HEK293T (cell line): ENCODE measurements at regions not wholly inside any gene's neighbourhood (a gene's known extent, or its start where the extent isn't known, plus 50 kb on each side); places are given as distances from the start of the nearest gene placed in this dataset.

Experiments
- CTCF ChIA-PET: fragments of 350-600 bp; formaldehyde crosslinking; extraction: SDS; loops from one replicate; lab custom pipeline; 2021; ENCODE audit warnings: antibody characterized with exemption, inconsistent platforms; lab: Yijun Ruan, JAX
- POLR2A ChIA-PET: fragments of 350-600 bp; formaldehyde crosslinking; extraction: SDS; loops from one replicate; lab custom pipeline; 2020; ENCODE audit warnings: antibody characterized with exemption, inconsistent platforms; lab: Yijun Ruan, JAX
- DNase-seq: peaks from one replicate; pipeline ENCODE4 v3.0.0; 2012; ENCODE audit warnings: mixed read lengths; ENCODE audit errors: extremely low spot score
- ARNT ChIP-seq: fragments of 450-650 bp; IDR thresholded peaks from 2 replicates; pipeline ENCODE4 v1.6.1; 2017; ENCODE audit warnings: mild to moderate bottlenecking
- BHLHE40 ChIP-seq: fragments of 450-650 bp; IDR thresholded peaks from 2 replicates; pipeline ENCODE4 v1.6.1; 2016; ENCODE audit warnings: mild to moderate bottlenecking, moderate library complexity, borderline replicate concordance
- CTBP1 ChIP-seq: fragments of 450-650 bp; IDR thresholded peaks from 2 replicates; pipeline ENCODE4 v1.6.1; 2016; ENCODE audit warnings: borderline replicate concordance
- ELF4 ChIP-seq: fragments of 450-650 bp; IDR thresholded peaks from 2 replicates; pipeline ENCODE4 v1.6.1; 2017; ENCODE audit warnings: antibody characterized with exemption
- FOXA1 ChIP-seq: fragments of 450-650 bp; IDR thresholded peaks from 2 replicates; pipeline ENCODE4 v1.6.1; 2016; ENCODE audit warnings: mild to moderate bottlenecking
- FOXK2 ChIP-seq: fragments of 450-650 bp; IDR thresholded peaks from 2 replicates; pipeline ENCODE4 v1.6.1; 2016; ENCODE audit warnings: mild to moderate bottlenecking
- FOXM1 ChIP-seq: fragments of 450-650 bp; IDR thresholded peaks from 2 replicates; pipeline ENCODE4 v1.6.1; 2017; ENCODE audit warnings: mild to moderate bottlenecking, borderline replicate concordance
- HDGF ChIP-seq: fragments of 450-650 bp; IDR thresholded peaks from 2 replicates; pipeline ENCODE4 v1.6.1; 2017; ENCODE audit warnings: antibody characterized with exemption, borderline replicate concordance
- L3MBTL2 ChIP-seq: fragments of 450-650 bp; conservative IDR thresholded peaks from 2 replicates; pipeline ENCODE4 v1.6.1; 2016; ENCODE audit warnings: mild to moderate bottlenecking
- LEF1 ChIP-seq: fragments of 450-650 bp; IDR thresholded peaks from 2 replicates; pipeline ENCODE4 v1.6.1; 2017; ENCODE audit warnings: mild to moderate bottlenecking, borderline replicate concordance
- NFRKB ChIP-seq: fragments of 450-650 bp; IDR thresholded peaks from 2 replicates; pipeline ENCODE4 v1.6.1; 2016; ENCODE audit warnings: mild to moderate bottlenecking, moderate library complexity
- SP1 ChIP-seq: fragments of 450-650 bp; IDR thresholded peaks from 2 replicates; pipeline ENCODE4 v1.6.1; 2017
- SUZ12 ChIP-seq: fragments of 450-650 bp; IDR thresholded peaks from 2 replicates; pipeline ENCODE4 v1.6.1; 2016; ENCODE audit warnings: mild to moderate bottlenecking
- TARDBP ChIP-seq: fragments of 450-650 bp; IDR thresholded peaks from 2 replicates; pipeline ENCODE4 v1.6.1; 2016
- ZNF384 ChIP-seq: fragments of 450-650 bp; IDR thresholded peaks from 2 replicates; pipeline ENCODE4 v1.6.1; 2016
- TF ChIP-seq, protein P1 (sequence below): fragments of 450-650 bp; IDR thresholded peaks from 2 replicates; pipeline ENCODE4 v1.6.1; 2016

DNA sequence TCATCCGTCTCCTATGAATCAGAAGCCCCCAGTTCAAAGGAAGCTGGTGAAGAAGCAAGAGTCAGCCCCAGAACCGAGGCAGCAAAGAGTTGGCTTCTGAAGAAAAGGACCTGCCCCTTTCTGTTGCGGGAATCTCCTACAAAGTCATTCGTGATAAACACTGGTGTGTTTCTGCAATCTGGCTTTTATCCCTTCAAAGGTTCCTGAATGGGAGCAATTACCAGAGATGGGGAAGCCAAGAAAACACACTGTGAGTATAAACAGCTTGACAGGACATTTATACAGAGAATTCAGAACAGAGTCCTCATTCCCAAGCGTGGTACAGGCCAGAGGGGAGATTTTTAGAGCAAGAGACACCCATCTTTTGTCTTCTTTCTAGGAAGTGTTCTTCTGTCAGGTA lies 226.8 kb upstream of the LNX1 start:
- CTCF ChIA-PET = interaction anchor here (2.2 kb wide), 1 partner anchor 13 kb away, joined by 4 read pairs; no protein-coding TSS in a partner anchor
- TF ChIP-seq BHLHE40 (no peak), ZNF384 (no peak), NFRKB (no peak), FOXA1 (no peak), CTBP1 (no peak), L3MBTL2 (no peak), SUZ12 (no peak), TARDBP (no peak)
- no peak for DNase-seq
- POLR2A ChIA-PET = no interaction called here

DNA sequence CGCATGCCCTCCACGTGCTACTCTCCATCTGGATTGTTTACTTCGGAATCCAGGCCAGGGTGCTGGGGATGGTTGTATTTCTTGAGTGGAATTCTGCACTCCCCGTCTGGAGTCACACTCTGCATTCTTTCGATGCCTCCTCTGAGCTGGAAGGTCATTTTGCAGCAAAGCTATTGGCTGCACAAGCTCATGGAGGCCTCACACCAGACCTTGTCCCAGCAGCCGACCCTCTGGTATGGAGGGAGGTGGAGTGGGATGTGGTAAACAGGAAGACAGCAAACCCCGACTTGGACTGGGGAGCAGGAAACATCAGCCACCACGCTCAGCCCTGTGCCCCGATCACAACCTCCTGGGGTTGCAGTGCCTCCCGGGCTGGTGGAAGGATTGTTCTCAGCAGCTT lies 225.3 kb upstream of the LNX1 start:
- ChIA-PET CTCF (interaction anchor here (0.7 to 2.2 kb wide), 2 partner anchors 12 to 1228 kb away, joined by 3 to 4 read pairs; no protein-coding TSS in a partner anchor), POLR2A (no interaction called here)
- no peak for DNase-seq
- no peak for TF ChIP-seq ELF4
- TF ChIP-seq NFRKB = no peak
- TF ChIP-seq ZNF384 = no peak
- no peak for TF ChIP-seq FOXM1

DNA sequence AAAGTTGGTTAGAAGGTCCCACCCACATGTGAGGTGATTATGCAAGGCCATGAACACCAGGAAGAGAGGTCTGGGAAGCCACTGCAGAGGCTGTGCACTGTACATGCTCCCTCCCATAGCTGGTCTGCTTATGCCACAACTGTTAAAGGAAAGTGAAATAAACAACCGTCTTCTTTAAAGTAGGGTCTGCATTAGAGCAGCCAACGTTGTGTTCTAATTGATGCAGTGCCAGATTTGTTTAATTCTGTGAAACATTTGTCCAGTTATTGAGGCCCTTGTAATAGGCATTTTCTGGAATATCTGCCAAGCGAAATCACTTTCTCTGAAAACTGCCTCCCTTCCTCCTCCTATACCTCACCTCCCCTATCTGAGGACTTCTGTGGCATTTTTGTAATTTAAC lies 224.0 kb upstream of the LNX1 start:
- DNase-seq = no peak
- POLR2A ChIA-PET = no interaction called here
- CTCF ChIA-PET = no interaction called here
- no peak for TF ChIP-seq CTBP1
- no peak for TF ChIP-seq SUZ12
- TF ChIP-seq, protein P1, sequence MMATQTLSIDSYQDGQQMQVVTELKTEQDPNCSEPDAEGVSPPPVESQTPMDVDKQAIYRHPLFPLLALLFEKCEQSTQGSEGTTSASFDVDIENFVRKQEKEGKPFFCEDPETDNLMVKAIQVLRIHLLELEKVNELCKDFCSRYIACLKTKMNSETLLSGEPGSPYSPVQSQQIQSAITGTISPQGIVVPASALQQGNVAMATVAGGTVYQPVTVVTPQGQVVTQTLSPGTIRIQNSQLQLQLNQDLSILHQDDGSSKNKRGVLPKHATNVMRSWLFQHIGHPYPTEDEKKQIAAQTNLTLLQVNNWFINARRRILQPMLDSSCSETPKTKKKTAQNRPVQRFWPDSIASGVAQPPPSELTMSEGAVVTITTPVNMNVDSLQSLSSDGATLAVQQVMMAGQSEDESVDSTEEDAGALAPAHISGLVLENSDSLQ = no peak
- TF ChIP-seq HDGF = no peak
- TF ChIP-seq FOXM1 = no peak
- TF ChIP-seq NFRKB = no peak
- no peak for TF ChIP-seq ELF4
- no peak for TF ChIP-seq BHLHE40
- no peak for TF ChIP-seq FOXK2
- TF ChIP-seq SP1 = no peak
- no peak for TF ChIP-seq L3MBTL2
- TF ChIP-seq FOXA1 = no peak
- TF ChIP-seq ZNF384 = no peak
- no peak for TF ChIP-seq ARNT
- no peak for TF ChIP-seq TARDBP
- no peak for TF ChIP-seq LEF1

DNA sequence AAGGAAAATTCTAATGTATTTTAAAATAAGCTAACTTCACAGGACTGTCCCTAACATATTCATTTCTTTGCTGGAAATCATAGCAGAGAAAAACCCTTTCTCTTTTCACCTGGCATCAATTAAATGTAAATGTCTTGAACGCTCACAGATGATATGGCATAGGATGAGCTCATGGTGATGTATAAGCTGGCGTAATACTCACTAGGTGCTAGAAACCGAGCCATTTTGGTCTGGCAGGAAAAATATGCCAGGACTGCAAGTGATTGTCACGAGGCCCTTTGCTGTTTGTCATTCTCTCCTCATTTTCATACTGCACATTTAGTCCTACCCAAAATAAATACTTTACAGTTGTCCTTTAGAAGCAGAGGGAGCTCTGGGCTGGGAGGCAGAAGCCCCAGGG lies 222.7 kb upstream of the LNX1 start:
- TF ChIP-seq SP1 (no peak), L3MBTL2 (no peak), LEF1 (no peak), SUZ12 (no peak), HDGF (no peak)
- ChIA-PET CTCF (interaction anchor here (1.0 kb wide), 1 partner anchor 115 kb away, joined by 4 read pairs; no protein-coding TSS in a partner anchor), POLR2A (no interaction called here)
- DNase-seq = no peak

DNA sequence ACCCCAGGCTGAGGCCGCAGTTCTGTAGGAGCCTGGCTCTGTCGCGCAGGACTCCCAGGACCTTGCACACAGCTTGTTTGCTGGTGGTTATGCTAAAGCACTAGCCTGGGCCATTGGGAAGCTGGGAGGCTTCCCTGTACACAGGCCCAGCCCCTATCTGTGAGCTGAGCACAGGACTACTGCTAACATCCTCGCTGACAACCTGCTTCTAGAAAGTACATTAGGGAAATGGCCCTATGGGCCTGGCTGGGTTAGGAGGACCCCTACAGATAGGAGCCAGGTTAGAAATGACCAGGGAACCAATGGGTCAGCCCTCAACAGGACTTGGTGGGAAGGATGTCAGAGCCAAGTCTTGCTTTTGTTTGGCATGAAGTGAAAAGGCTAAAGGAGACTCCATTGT lies 219.4 kb upstream of the LNX1 start:
- no peak for TF ChIP-seq NFRKB
- TF ChIP-seq, protein P1 = no peak
- TF ChIP-seq CTBP1 = no peak
- TF ChIP-seq ELF4 = no peak
- no peak for TF ChIP-seq SP1
- CTCF ChIA-PET = no interaction called here
- DNase-seq = no peak
- POLR2A ChIA-PET = no interaction called here

DNA sequence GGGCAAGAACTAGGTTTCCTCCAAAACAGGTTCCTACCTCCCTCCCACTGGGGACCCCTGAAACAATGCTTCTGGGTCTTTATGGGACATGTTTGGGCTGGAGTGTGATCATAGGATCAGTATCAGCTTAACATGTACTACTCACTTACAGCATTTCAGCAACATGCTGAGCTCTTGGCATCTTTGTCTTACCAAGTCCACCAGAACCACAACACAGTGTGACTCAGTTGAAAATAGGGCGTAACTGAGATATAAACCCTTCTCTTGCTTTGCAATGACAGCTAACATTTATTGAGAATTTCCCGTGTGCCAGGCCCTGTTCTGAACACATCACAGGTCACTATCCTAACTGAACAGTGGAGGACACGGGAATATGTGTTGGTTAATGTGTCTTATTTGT lies 218.5 kb upstream of the LNX1 start:
- ChIA-PET CTCF (no interaction called here), POLR2A (no interaction called here)
- no peak for DNase-seq
- no peak for TF ChIP-seq ARNT
- no peak for TF ChIP-seq L3MBTL2
- TF ChIP-seq FOXK2 = no peak
- TF ChIP-seq TARDBP = no peak
- no peak for TF ChIP-seq FOXA1
- no peak for TF ChIP-seq NFRKB
- no peak for TF ChIP-seq LEF1
- no peak for TF ChIP-seq ELF4
- TF ChIP-seq BHLHE40 = no peak
- TF ChIP-seq SUZ12 = no peak
- no peak for TF ChIP-seq SP1
- TF ChIP-seq HDGF = no peak

DNA sequence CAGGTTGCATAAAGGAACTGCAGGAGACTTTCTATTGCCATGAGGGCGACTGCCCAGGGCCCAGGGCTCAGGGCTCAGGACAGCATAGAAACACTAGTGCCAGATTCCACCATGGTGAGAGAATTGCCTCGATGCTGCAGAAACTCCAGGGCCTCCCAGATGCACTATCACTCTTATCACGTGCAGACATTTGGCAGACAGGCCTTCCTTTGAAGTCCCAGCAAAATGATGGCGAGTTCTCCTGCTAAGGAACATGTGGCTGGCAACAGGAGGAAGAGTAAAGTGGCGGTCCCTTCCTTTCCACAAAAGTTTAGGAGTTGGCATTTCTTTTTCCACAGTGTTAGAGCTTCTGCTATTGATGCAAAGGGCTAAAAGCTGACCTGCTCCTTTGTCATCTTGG lies 214.0 kb upstream of the LNX1 start:
- TF ChIP-seq, protein P1 = no peak
- no peak for TF ChIP-seq FOXM1
- TF ChIP-seq CTBP1 = no peak
- TF ChIP-seq BHLHE40 = no peak
- TF ChIP-seq LEF1 = no peak
- TF ChIP-seq FOXA1 = no peak
- ChIA-PET POLR2A (no interaction called here), CTCF (interaction anchor here (1.1 to 2.0 kb wide), 2 partner anchors 12 to 99 kb away, joined by 4 to 7 read pairs; no protein-coding TSS in a partner anchor)
- no peak for DNase-seq
